CD4-positive, alpha-beta memory T cell (primary cell): ENCODE measurements at regions not wholly inside any gene's neighbourhood (a gene's known extent, or its start where the extent isn't known, plus 50 kb on each side); places are given as distances from the start of the nearest gene placed in this dataset.
"Not testable (repeated sequence)": the region's sequence is repeated elsewhere in the genome, so short reads cannot be mapped to it uniquely, and the experiment has no call there.

ENCODE experiments used
- CTCF ChIA-PET: fragments of 350-600 bp; sonication (Branson Sonifier 250); formaldehyde crosslinking; loops from one replicate; lab custom pipeline; 2021; ENCODE audit warnings: inconsistent platforms; ENCODE audit not compliant: partially characterized antibody; lab: Charles Lee
- POLR2A ChIA-PET: fragments of 350-600 bp; sonication (Branson Sonifier 250); formaldehyde crosslinking; loops from one replicate; lab custom pipeline; 2021; ENCODE audit not compliant: partially characterized antibody; lab: Charles Lee
- DNase-seq, 5 donors: peaks; one replicate each; pipeline versions ENCODE4 v3.0.0 to v3.0.0-alpha.2; 2020 to 2022; ENCODE audit warnings: mixed read lengths in 1 of 5
- H3K27ac ChIP-seq: one replicate; pipeline ENCODE4 v1.7.0; 2013; ENCODE audit warnings: low read depth, low read length
- H3K27me3 ChIP-seq: 2 replicates; pipeline ENCODE4 v1.7.0; 2013; ENCODE audit warnings: mild to moderate bottlenecking, low read length, moderate library complexity; ENCODE audit not compliant: insufficient read depth
- H3K36me3 ChIP-seq: 2 replicates; pipeline ENCODE4 v1.7.0; 2013; ENCODE audit warnings: mild to moderate bottlenecking, low read length, moderate library complexity; ENCODE audit not compliant: insufficient read depth
- H3K4me1 ChIP-seq: 2 replicates; pipeline ENCODE4 v1.7.0; 2013; ENCODE audit warnings: mild to moderate bottlenecking, low read length, moderate library complexity; ENCODE audit not compliant: insufficient read depth
- H3K4me3 ChIP-seq, 2 donors: one replicate each; pipeline ENCODE4 v1.7.0; 2013; ENCODE audit warnings: low read length in 2 of 2, mild to moderate bottlenecking in 1 of 2
- H3K9me3 ChIP-seq, 2 donors: one replicate each; pipeline ENCODE4 v1.7.0; 2013; ENCODE audit warnings: low read length in 2 of 2, control low read depth in 1 of 2; ENCODE audit not compliant: control insufficient read depth in 1 of 2
- H3K27ac Mint-ChIP-seq, 7 donors: one replicate each; pipeline ENCODE4 v1.8.0; 2020 to 2021; ENCODE audit warnings: mixed read lengths in 7 of 7, mild to moderate bottlenecking in 6 of 7, inconsistent platforms in 3 of 7, moderate library complexity in 3 of 7
- H3K27me3 Mint-ChIP-seq, 2 donors: one replicate each; pipeline ENCODE4 v1.8.0; 2020 to 2021; ENCODE audit warnings: mixed read lengths in 2 of 2
- H3K36me3 Mint-ChIP-seq, 2 donors: one replicate each; pipeline ENCODE4 v1.8.0; 2020 to 2021; ENCODE audit warnings: mixed read lengths in 2 of 2, inconsistent platforms in 1 of 2, mild to moderate bottlenecking in 1 of 2
- H3K4me1 Mint-ChIP-seq, 4 donors: one replicate each; pipeline ENCODE4 v1.8.0; 2020 to 2021; ENCODE audit warnings: mixed read lengths in 4 of 4, mild to moderate bottlenecking in 1 of 4
- H3K4me3 Mint-ChIP-seq, 8 donors: one replicate each; pipeline ENCODE4 v1.8.0; 2020 to 2021; ENCODE audit warnings: mixed read lengths in 8 of 8, mild to moderate bottlenecking in 7 of 8, moderate library complexity in 6 of 8, inconsistent platforms in 3 of 8
- H3K9me3 Mint-ChIP-seq, 8 donors: one replicate each; pipeline ENCODE4 v1.8.0; 2020 to 2021; ENCODE audit warnings: mixed read lengths in 8 of 8, mild to moderate bottlenecking in 5 of 8, inconsistent platforms in 3 of 8, moderate library complexity in 1 of 8
- intact Hi-C: fragments of 100-400 bp; cut with micrococcal nuclease; formaldehyde crosslinking; loops from one replicate; pipeline ENCODE4 v1.15.1; 2023

DNA sequence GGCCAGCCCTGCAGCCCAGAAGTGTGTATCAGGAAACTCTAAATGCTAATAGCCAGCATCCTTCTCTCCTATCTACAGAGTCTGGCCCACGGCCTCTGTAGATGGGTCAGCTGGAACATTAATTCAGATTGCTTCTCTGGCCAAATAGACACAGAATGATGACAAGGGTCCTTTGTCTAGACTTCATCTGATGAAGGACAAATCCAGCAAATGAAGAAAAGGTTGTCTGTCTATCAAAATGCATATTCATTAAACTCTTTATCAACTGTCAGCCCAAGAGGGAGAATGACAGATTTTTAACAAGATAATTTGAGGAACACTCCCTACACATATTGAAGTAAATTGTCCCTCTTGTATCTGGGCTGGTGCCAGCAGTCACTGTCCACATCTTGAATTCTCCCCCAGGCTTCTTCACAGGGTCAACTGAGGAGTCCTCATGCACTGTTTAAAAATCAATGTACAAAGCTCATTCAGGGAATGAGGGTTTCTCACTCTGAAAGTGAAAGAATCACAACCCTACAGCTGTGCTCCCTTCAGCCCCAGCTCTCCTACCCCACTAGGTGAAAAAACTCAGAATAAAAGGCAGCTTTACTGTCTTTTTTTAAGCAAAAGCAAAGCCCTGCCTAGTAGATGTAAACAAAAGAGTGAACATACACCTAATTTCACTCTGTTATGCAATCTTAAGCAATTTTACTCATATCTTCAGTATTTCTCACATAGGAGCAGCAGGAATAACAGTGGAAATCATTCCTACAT is 507.7 kb downstream of the IGSF11 start:
- H3K27ac Mint-ChIP-seq = no peak overlapping the region
- no peaks in the 10 kb centered on the region for H3K36me3 Mint-ChIP-seq
- H3K27me3 Mint-ChIP-seq = peaks cover 0 to 1% of the 10 kb centered on the region in 2 donors
- Histone ChIP-seq H3K27me3 (no peaks in the 10 kb centered on the region), H3K4me1 (no peaks in the 10 kb centered on the region), H3K27ac (no peak overlapping the region), H3K4me3 (no peak overlapping the region), H3K9me3 (no peaks in the 10 kb centered on the region), H3K36me3 (no peaks in the 10 kb centered on the region)
- ChIA-PET POLR2A (no interaction called here), CTCF (no interaction called here)
- H3K4me3 Mint-ChIP-seq = no peak overlapping the region
- intact Hi-C loops = no loop called here
- no peaks in the 10 kb centered on the region for H3K4me1 Mint-ChIP-seq
- no peak for DNase-seq
- peaks cover 0 to 7% (median 4%) of the 10 kb centered on the region in 8 donors for H3K9me3 Mint-ChIP-seq

DNA sequence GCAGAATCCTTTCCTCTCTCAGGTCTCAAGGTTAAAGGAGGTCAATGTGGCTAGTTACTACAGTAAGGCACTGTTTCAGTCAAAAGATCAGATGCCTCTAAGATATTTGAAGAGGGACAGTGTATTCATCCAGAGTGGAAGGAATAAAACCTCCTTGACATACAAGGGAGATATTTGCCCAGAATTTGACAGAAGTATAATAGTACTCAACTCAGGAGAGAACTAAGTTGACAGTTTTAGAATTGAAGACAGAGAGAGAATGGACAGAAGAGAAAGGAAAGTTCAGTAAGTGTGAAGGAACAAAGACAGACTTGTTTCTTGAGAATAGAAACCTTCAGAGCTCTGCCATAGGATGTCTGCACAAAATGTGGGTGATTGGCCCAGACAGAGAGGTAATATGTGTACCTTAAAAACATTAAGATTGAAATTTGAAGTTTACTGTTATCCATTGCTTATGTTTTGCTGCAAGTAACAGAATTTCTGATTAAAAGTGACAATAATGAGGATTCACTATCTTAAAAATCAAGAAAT is 507.1 kb downstream of the IGSF11 start:
- no peak overlapping the region for H3K4me3 Mint-ChIP-seq
- no peak overlapping the region for H3K4me3 ChIP-seq
- no peaks in the 10 kb centered on the region for H3K36me3 ChIP-seq
- no peak overlapping the region for H3K27ac Mint-ChIP-seq
- H3K27me3 ChIP-seq = no peaks in the 10 kb centered on the region
- DNase-seq = no peak
- no peaks in the 10 kb centered on the region for H3K4me1 Mint-ChIP-seq
- ChIA-PET POLR2A (no interaction called here), CTCF (no interaction called here)
- peaks cover 0 to 7% (median 3%) of the 10 kb centered on the region in 8 donors for H3K9me3 Mint-ChIP-seq
- no peak overlapping the region for H3K27ac ChIP-seq
- H3K4me1 ChIP-seq = no peaks in the 10 kb centered on the region
- peaks cover 0 to 1% of the 10 kb centered on the region in 2 donors for H3K27me3 Mint-ChIP-seq
- H3K9me3 ChIP-seq = no peaks in the 10 kb centered on the region
- no peaks in the 10 kb centered on the region for H3K36me3 Mint-ChIP-seq
- intact Hi-C loops = no loop called here

DNA sequence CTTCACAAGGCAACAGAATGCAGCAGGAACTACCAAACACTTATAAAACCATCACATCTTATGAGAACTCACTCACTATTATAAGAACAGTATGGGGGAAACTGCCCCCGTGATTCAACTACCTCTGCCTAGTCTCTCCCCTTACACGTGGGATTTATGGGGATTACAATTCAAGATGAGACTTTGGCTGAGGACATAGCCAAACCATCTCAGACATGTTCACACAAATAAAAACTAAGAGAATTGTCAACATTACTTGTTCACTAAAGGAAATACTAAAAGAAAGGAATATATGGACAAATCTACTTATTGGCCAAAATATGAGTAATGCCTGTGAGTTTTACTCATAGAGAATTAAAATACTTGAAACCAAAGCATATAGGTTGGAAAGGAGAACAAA is 505.1 kb downstream of the IGSF11 start:
- peaks cover 0 to 1% of the 10 kb centered on the region in 2 donors for H3K27me3 Mint-ChIP-seq
- POLR2A ChIA-PET = no interaction called here
- H3K4me1 Mint-ChIP-seq = no peaks in the 10 kb centered on the region
- H3K36me3 Mint-ChIP-seq = no peaks in the 10 kb centered on the region
- Histone ChIP-seq H3K4me1 (no peaks in the 10 kb centered on the region), H3K27me3 (no peaks in the 10 kb centered on the region), H3K27ac (no peak overlapping the region), H3K9me3 (no peaks in the 10 kb centered on the region), H3K36me3 (no peaks in the 10 kb centered on the region), H3K4me3 (no peak overlapping the region)
- intact Hi-C loops = no loop called here
- H3K27ac Mint-ChIP-seq = no peak overlapping the region
- CTCF ChIA-PET = no interaction called here
- H3K4me3 Mint-ChIP-seq = no peak overlapping the region
- DNase-seq = no peak
- peaks cover 0 to 9% (median 3%) of the 10 kb centered on the region in 8 donors for H3K9me3 Mint-ChIP-seq

DNA sequence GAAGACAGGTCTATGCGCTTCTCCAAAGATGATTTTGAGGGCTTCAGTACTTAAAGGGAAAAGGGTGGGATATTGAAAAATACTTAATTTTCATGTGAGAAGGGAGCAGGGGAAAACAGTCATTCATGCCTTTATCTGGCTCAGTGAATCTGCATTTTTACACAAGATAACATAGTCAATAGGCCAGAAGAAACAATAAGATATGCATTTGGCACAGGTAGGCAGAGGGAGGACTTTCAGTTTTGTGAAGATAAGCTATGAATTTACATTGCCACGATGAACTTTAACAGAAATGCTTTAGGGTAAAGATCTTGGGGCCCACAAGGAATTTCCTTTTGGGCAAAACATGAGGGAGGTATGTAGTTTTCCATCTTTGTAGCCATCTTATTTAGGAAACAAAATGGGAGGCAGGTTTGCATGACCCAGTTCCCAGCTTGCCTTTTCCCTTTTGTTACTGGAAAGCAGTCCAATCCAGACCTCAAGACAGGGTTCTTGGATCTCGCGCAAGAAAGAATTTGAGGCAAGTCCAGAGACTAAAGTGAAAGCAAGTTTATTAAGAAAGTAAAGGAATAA is 504.2 kb downstream of the IGSF11 start:
- H3K4me1 Mint-ChIP-seq = no peaks in the 10 kb centered on the region
- CTCF ChIA-PET = no interaction called here

DNA sequence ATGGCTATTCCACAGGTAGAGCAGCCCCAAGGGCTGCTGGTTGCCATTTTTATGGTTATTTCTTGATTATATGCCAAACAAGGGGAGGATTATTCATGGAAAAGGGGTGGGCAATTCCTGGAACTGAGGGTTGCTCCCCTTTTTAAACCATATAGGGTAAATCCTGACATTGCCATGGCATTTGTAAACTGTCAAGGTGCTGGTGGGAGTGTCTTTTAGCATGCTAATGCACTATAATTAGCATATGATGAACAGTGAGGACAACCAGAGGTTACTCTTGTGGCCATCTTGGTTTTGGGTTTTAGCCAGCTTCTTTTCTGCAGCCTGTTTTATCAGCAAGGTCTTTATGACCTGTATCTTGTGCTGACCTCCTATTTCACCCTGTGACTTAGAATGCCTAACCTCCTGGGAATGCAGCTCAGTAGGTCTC is 503.7 kb downstream of the IGSF11 start:
- H3K27me3 Mint-ChIP-seq, H3K4me3 Mint-ChIP-seq, H3K4me3 ChIP-seq, H3K36me3 ChIP-seq, CTCF ChIA-PET, H3K27ac ChIP-seq, H3K4me1 ChIP-seq, DNase-seq, intact Hi-C loops, H3K4me1 Mint-ChIP-seq, H3K27ac Mint-ChIP-seq, H3K9me3 ChIP-seq, H3K9me3 Mint-ChIP-seq, POLR2A ChIA-PET, H3K27me3 ChIP-seq, H3K36me3 Mint-ChIP-seq: not testable (repeated sequence)

More for the DNA sequence above, 504.2 kb downstream of the IGSF11 start:
- Mint-ChIP-seq H3K4me3 (no peak overlapping the region), H3K9me3 (peaks cover 0 to 9% (median 3%) of the 10 kb centered on the region in 8 donors), H3K27ac (no peak overlapping the region), H3K36me3 (no peaks in the 10 kb centered on the region), H3K27me3 (peaks cover 0 to 1% of the 10 kb centered on the region in 2 donors)
- Histone ChIP-seq H3K4me1 (no peaks in the 10 kb centered on the region), H3K27ac (no peak overlapping the region), H3K9me3 (no peaks in the 10 kb centered on the region), H3K4me3 (no peak overlapping the region), H3K36me3 (no peaks in the 10 kb centered on the region), H3K27me3 (no peaks in the 10 kb centered on the region)
- DNase-seq = no peak
- intact Hi-C loops = no loop called here
- POLR2A ChIA-PET = no interaction called here

DNA sequence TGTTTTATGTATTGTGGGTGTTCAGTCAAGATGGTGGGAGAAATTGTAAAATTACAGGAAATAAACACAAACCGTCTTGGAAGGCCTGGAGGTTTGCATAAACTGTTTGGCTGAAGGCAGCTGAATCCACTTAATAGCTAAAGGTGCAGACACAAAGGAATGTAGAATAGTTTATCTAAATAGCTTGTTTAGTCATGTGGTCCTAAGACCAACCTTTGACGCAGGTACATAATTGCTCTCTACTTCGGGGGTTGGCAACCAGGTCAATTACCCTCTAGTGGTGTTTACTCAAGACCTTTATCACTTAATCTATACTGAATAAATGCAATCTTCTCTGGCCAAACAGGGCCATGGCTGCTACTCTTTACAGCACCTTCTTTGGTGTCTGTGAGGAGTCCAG is 502.8 kb downstream of the IGSF11 start:
- intact Hi-C loops = no loop called here

DNA sequence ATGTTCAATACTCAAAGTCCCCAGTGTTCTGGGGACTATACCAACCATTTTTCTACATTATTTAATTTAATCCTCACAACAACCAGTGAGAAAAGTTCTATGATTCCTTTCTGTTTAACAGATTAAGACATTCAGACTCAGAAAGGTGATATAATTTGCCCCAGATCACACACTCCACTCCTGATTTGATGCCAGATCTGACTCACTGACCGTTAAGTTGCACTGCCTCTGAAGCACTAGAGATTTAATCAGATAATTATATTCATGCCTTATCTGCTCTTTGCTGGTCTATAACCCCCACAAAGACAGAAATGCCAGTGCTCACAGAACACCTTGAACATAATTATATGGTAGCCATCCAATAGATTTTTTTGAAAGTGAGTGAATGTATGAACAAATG is 501.0 kb downstream of the IGSF11 start:
- no peaks in the 10 kb centered on the region for H3K36me3 ChIP-seq
- no peaks in the 10 kb centered on the region for H3K27me3 ChIP-seq
- no peaks in the 10 kb centered on the region for H3K9me3 ChIP-seq
- H3K4me1 ChIP-seq = no peaks in the 10 kb centered on the region
- intact Hi-C loops = no loop called here
- DNase-seq = no peak
- no peak overlapping the region for H3K4me3 ChIP-seq
- peaks cover 0 to 1% of the 10 kb centered on the region in 2 donors for H3K27me3 Mint-ChIP-seq
- H3K4me3 Mint-ChIP-seq = no peak overlapping the region
- H3K9me3 Mint-ChIP-seq = peaks cover 0 to 7% (median 3%) of the 10 kb centered on the region in 8 donors
- H3K27ac Mint-ChIP-seq = no peak overlapping the region
- ChIA-PET CTCF (no interaction called here), POLR2A (no interaction called here)
- no peaks in the 10 kb centered on the region for H3K36me3 Mint-ChIP-seq
- H3K4me1 Mint-ChIP-seq = no peaks in the 10 kb centered on the region
- no peak overlapping the region for H3K27ac ChIP-seq

More for the DNA sequence above, 502.8 kb downstream of the IGSF11 start:
- ChIA-PET POLR2A (no interaction called here), CTCF (no interaction called here)
- Histone ChIP-seq H3K27ac (no peak overlapping the region), H3K9me3 (no peaks in the 10 kb centered on the region), H3K36me3 (no peaks in the 10 kb centered on the region), H3K4me3 (no peak overlapping the region), H3K4me1 (no peaks in the 10 kb centered on the region), H3K27me3 (no peaks in the 10 kb centered on the region)
- no peak for DNase-seq
- Mint-ChIP-seq H3K4me3 (no peak overlapping the region), H3K27ac (no peak overlapping the region), H3K27me3 (peaks cover 0 to 1% of the 10 kb centered on the region in 2 donors), H3K4me1 (no peaks in the 10 kb centered on the region), H3K9me3 (peaks cover 0 to 6% (median 4%) of the 10 kb centered on the region in 8 donors), H3K36me3 (no peaks in the 10 kb centered on the region)
